Karpas-422 (cell line): ENCODE measurements at regions not wholly inside any gene's neighbourhood (a gene's known extent, or its start where the extent isn't known, plus 50 kb on each side); places are given as distances from the start of the nearest gene placed in this dataset.

ENCODE experiments used
- DNase-seq: peaks from one replicate; pipeline ENCODE4 v3.0.0-alpha.2; 2015
- H2AFZ ChIP-seq: fragments of 200-600 bp; sonication (generic); 2 replicates; pipeline ENCODE4 v1.6.1; 2014; ENCODE audit warnings: antibody characterized with exemption, low read length, mixed read lengths
- H3K27ac ChIP-seq: fragments of 200-600 bp; sonication (generic); 2 replicates; pipeline ENCODE4 v1.5.1; 2014; ENCODE audit warnings: mild to moderate bottlenecking, low read length, moderate library complexity
- H3K27me3 ChIP-seq: fragments of 200-600 bp; sonication (generic); 2 replicates; pipeline ENCODE4 v1.6.1; 2014; ENCODE audit warnings: low read length, mixed read lengths
- H3K36me3 ChIP-seq: fragments of 200-600 bp; sonication (generic); 2 replicates; pipeline ENCODE4 v1.6.1; 2014; ENCODE audit warnings: low read length, mixed read lengths; ENCODE audit not compliant: insufficient read depth
- H3K4me1 ChIP-seq: fragments of 200-600 bp; sonication (generic); 2 replicates; pipeline ENCODE4 v1.6.1; 2014; ENCODE audit warnings: mild to moderate bottlenecking, low read length, mixed read lengths
- H3K4me2 ChIP-seq: fragments of 200-600 bp; sonication (generic); 2 replicates; pipeline ENCODE4 v1.6.1; 2014; ENCODE audit warnings: low read length, low read depth, mild to moderate bottlenecking; ENCODE audit not compliant: poor library complexity, severe bottlenecking
- H3K4me3 ChIP-seq: fragments of 200-600 bp; sonication (generic); 2 replicates; pipeline ENCODE4 v1.5.1; 2014; ENCODE audit warnings: mild to moderate bottlenecking, antibody characterized with exemption, low read length, mixed read lengths
- H3K79me2 ChIP-seq: fragments of 200-600 bp; sonication (generic); 2 replicates; pipeline ENCODE4 v1.6.1; 2014; ENCODE audit warnings: mild to moderate bottlenecking, low read length, mixed read lengths
- H3K9ac ChIP-seq: fragments of 200-600 bp; sonication (generic); 2 replicates; pipeline ENCODE4 v1.6.0; 2014; ENCODE audit warnings: low read length
- H3K9me2 ChIP-seq: fragments of 200-600 bp; sonication (generic), shearing (Covaris generic); replicated peaks from 2 replicates; pipeline ENCODE4 v1.6.0; 2014; ENCODE audit warnings: mild to moderate bottlenecking, low read length, moderate library complexity; ENCODE audit not compliant: insufficient read depth
- H3K9me3 ChIP-seq: fragments of 300-700, 200-600 bp; sonication (generic); 2 replicates; pipeline ENCODE4 v1.6.1; 2014; ENCODE audit warnings: low read length, mixed read lengths
- H4K20me1 ChIP-seq: fragments of 200-600 bp; sonication (generic); 2 replicates; pipeline ENCODE4 v1.6.1; 2014; ENCODE audit warnings: mild to moderate bottlenecking, antibody characterized with exemption, low read length, low read depth; ENCODE audit not compliant: insufficient read depth

- no peaks in the 10 kb centered on the region for H3K36me3 ChIP-seq
Measured at GRCh38 chr9:11348366-11348765, 735.6 kb upstream of the PTPRD start.

GRCh38 chr9:11349187-11349586 is 736.4 kb upstream of the PTPRD start:
- Histone ChIP-seq H3K9me2 (no peaks in the 10 kb centered on the region), H3K4me2 (no peak overlapping the region), H3K27ac (no peak overlapping the region), H3K27me3 (no peaks in the 10 kb centered on the region), H3K9me3 (peaks cover 25% of the 10 kb centered on the region), H3K9ac (no peak overlapping the region), H3K79me2 (no peaks in the 10 kb centered on the region), H3K36me3 (no peaks in the 10 kb centered on the region), H3K4me3 (no peak overlapping the region), H2AFZ (no peak overlapping the region), H4K20me1 (no peaks in the 10 kb centered on the region), H3K4me1 (no peaks in the 10 kb centered on the region)
- DNase-seq: no peak

More at GRCh38 chr9:11348366-11348765, 735.6 kb upstream of the PTPRD start:
- no peak for DNase-seq
- Histone ChIP-seq H3K27ac (no peak overlapping the region), H3K79me2 (no peaks in the 10 kb centered on the region), H3K4me1 (no peaks in the 10 kb centered on the region), H3K4me3 (no peak overlapping the region), H3K9me2 (no peaks in the 10 kb centered on the region), H3K27me3 (no peaks in the 10 kb centered on the region), H3K9me3 (peaks cover 25% of the 10 kb centered on the region), H3K9ac (no peak overlapping the region), H3K4me2 (no peak overlapping the region), H4K20me1 (no peaks in the 10 kb centered on the region), H2AFZ (no peak overlapping the region)

GRCh38 chr9:11352612-11353011 is 739.8 kb upstream of the PTPRD start:
- no peaks in the 10 kb centered on the region for H3K9me2 ChIP-seq

GRCh38 chr9:11356067-11356466 is 743.3 kb upstream of the PTPRD start:
- Histone ChIP-seq H3K4me1 (no peaks in the 10 kb centered on the region), H3K9me3 (peaks cover 28% of the 10 kb centered on the region)
- no peak for DNase-seq

More at GRCh38 chr9:11352612-11353011, 739.8 kb upstream of the PTPRD start:
- H3K36me3 ChIP-seq: no peaks in the 10 kb centered on the region
- H3K9me3 ChIP-seq: peaks cover 30% of the 10 kb centered on the region
- no peak overlapping the region for H3K4me2 ChIP-seq
- H2AFZ ChIP-seq: no peak overlapping the region
- H3K27ac ChIP-seq: no peak overlapping the region
- no peaks in the 10 kb centered on the region for H3K4me1 ChIP-seq
- no peak for DNase-seq
- no peaks in the 10 kb centered on the region for H3K27me3 ChIP-seq
- H3K79me2 ChIP-seq: no peaks in the 10 kb centered on the region
- 0 out of 2 replicates have a peak overlapping the region, but pooled peaks have one; percentile 1 for H3K4me3 ChIP-seq
- no peak overlapping the region for H3K9ac ChIP-seq
- no peaks in the 10 kb centered on the region for H4K20me1 ChIP-seq

GRCh38 chr9:11366585-11367129 is 753.9 kb upstream of the PTPRD start:
- no peaks in the 10 kb centered on the region for H3K4me1 ChIP-seq
- H4K20me1 ChIP-seq: no peaks in the 10 kb centered on the region
- H3K9ac ChIP-seq: no peak overlapping the region
- no peak for DNase-seq
- no peak overlapping the region for H3K27ac ChIP-seq
- no peaks in the 10 kb centered on the region for H3K9me2 ChIP-seq
- no peaks in the 10 kb centered on the region for H3K79me2 ChIP-seq
- H3K4me3 ChIP-seq: no peak overlapping the region
- H3K9me3 ChIP-seq: peaks cover 17% of the 10 kb centered on the region
- no peaks in the 10 kb centered on the region for H3K27me3 ChIP-seq
- no peak overlapping the region for H2AFZ ChIP-seq
- no peak overlapping the region for H3K4me2 ChIP-seq
- H3K36me3 ChIP-seq: no peaks in the 10 kb centered on the region

More at GRCh38 chr9:11356067-11356466, 743.3 kb upstream of the PTPRD start:
- Histone ChIP-seq H3K9ac (no peak overlapping the region), H3K4me2 (no peak overlapping the region), H3K27me3 (no peaks in the 10 kb centered on the region), H3K79me2 (no peaks in the 10 kb centered on the region), H4K20me1 (no peaks in the 10 kb centered on the region), H3K9me2 (no peaks in the 10 kb centered on the region), H2AFZ (no peak overlapping the region), H3K36me3 (no peaks in the 10 kb centered on the region), H3K4me3 (no peak overlapping the region), H3K27ac (no peak overlapping the region)

GRCh38 chr9:11374926-11375325 is 762.1 kb upstream of the PTPRD start:
- H3K9me2 ChIP-seq: no peaks in the 10 kb centered on the region
- H3K9me3 ChIP-seq: peaks cover 11% of the 10 kb centered on the region; the same call in 1 of the 2 replicates
- H3K4me2 ChIP-seq: no peak overlapping the region
- no peaks in the 10 kb centered on the region for H3K4me1 ChIP-seq
- H3K79me2 ChIP-seq: no peaks in the 10 kb centered on the region
- H3K4me3 ChIP-seq: no peak overlapping the region
- DNase-seq: no peak
- H3K27me3 ChIP-seq: no peaks in the 10 kb centered on the region
- no peak overlapping the region for H3K9ac ChIP-seq
- H4K20me1 ChIP-seq: no peaks in the 10 kb centered on the region
- H3K27ac ChIP-seq: no peak overlapping the region
- H3K36me3 ChIP-seq: no peaks in the 10 kb centered on the region
- H2AFZ ChIP-seq: no peak overlapping the region

- no peak overlapping the region for H3K4me3 ChIP-seq
- no peak for DNase-seq
- no peaks in the 10 kb centered on the region for H3K36me3 ChIP-seq
- H3K27me3 ChIP-seq: no peaks in the 10 kb centered on the region
- H3K27ac ChIP-seq: no peak overlapping the region
- no peaks in the 10 kb centered on the region for H4K20me1 ChIP-seq
- no peak overlapping the region for H3K9ac ChIP-seq
- H2AFZ ChIP-seq: no peak overlapping the region
- peaks cover 54% of the 10 kb centered on the region for H3K9me3 ChIP-seq
- no peak overlapping the region for H3K4me2 ChIP-seq
- no peaks in the 10 kb centered on the region for H3K9me2 ChIP-seq
- H3K4me1 ChIP-seq: no peaks in the 10 kb centered on the region
- H3K79me2 ChIP-seq: no peaks in the 10 kb centered on the region
Measured at GRCh38 chr9:11402621-11403020, 789.8 kb upstream of the PTPRD start.

- Histone ChIP-seq H3K9me2 (no peaks in the 10 kb centered on the region), H4K20me1 (no peaks in the 10 kb centered on the region), H3K27me3 (no peaks in the 10 kb centered on the region), H3K4me3 (no peak overlapping the region), H3K9me3 (peaks cover 38% of the 10 kb centered on the region), H3K27ac (no peak overlapping the region), H3K36me3 (no peaks in the 10 kb centered on the region), H3K4me2 (no peak overlapping the region), H3K4me1 (no peaks in the 10 kb centered on the region), H2AFZ (no peak overlapping the region), H3K9ac (no peak overlapping the region), H3K79me2 (no peaks in the 10 kb centered on the region)
- no peak for DNase-seq
Measured at GRCh38 chr9:11414241-11414640, 801.4 kb upstream of the PTPRD start.
